ENCODE measurements at regions not wholly inside any gene's neighbourhood (a gene's known extent, or its start where the extent isn't known, plus 50 kb on each side); places are given as distances from the start of the nearest gene placed in this dataset.

- no peak for TF ChIP-seq CTCF (conservative IDR thresholded peaks at IDR 0.05)
- TF ChIP-seq EZH2 (IDR thresholded peaks at IDR 0.05; ENCODE audit: low read depth), result no peak
These were observed 992.7 kb upstream of the HS3ST1 start for GRCh38 chr4:12421364-12421763.

Measured in PC-9 (cell line).